Calu3 (cell line): ENCODE measurements at regions not wholly inside any gene's neighbourhood (a gene's known extent, or its start where the extent isn't known, plus 50 kb on each side); places are given as distances from the start of the nearest gene placed in this dataset.

ENCODE experiments used
- BruUV-seq: library from RNA; stranded (reverse); fragments of 400-500 nt; replicated peaks from 2 replicates; lab custom pipeline; 2021; lab: Mats Ljungman, UMichigan
- CTCF ChIA-PET: fragments of 300-600 bp; sonication (Branson Sonifier 250); formaldehyde crosslinking; loops from one replicate; lab custom pipeline; 2022; ENCODE audit warnings: antibody characterized with exemption; lab: Charles Lee
- DNase-seq: peaks from one replicate; pipeline ENCODE4 v3.0.0; 2022
- H3K27ac Mint-ChIP-seq: one replicate; pipeline ENCODE4 v1.8.0; 2022; ENCODE audit warnings: mixed read lengths; ENCODE audit not compliant: unreplicated experiment
- H3K27me3 Mint-ChIP-seq: one replicate; pipeline ENCODE4 v1.8.0; 2022; ENCODE audit warnings: mixed read lengths; ENCODE audit not compliant: unreplicated experiment
- H3K36me3 Mint-ChIP-seq: one replicate; pipeline ENCODE4 v1.8.0; 2022; ENCODE audit warnings: mild to moderate bottlenecking, moderate library complexity, mixed read lengths; ENCODE audit not compliant: insufficient read depth, unreplicated experiment
- H3K4me1 Mint-ChIP-seq: one replicate; pipeline ENCODE4 v1.8.0; 2022; ENCODE audit warnings: mild to moderate bottlenecking, low read depth, mixed read lengths; ENCODE audit not compliant: unreplicated experiment
- H3K4me3 Mint-ChIP-seq: one replicate; pipeline ENCODE4 v1.8.0; 2022; ENCODE audit warnings: mild to moderate bottlenecking, low read depth, moderate library complexity, mixed read lengths; ENCODE audit not compliant: unreplicated experiment
- H3K9me3 Mint-ChIP-seq: one replicate; pipeline ENCODE4 v1.8.0; 2022; ENCODE audit warnings: low read depth, mixed read lengths; ENCODE audit not compliant: unreplicated experiment
- intact Hi-C: fragments of 100-400 bp; cut with micrococcal nuclease; formaldehyde crosslinking; loops from one replicate; pipeline ENCODE4 v1.10.0; 2022; ENCODE audit not compliant: unreplicated experiment
- TF ChIP-seq, protein P1 (sequence below): fragments of 200-600 bp; IDR thresholded peaks from one replicate; pipeline ENCODE4 v1.8.0; 2022; ENCODE audit warnings: antibody characterized with exemption; ENCODE audit not compliant: unreplicated experiment

DNA sequence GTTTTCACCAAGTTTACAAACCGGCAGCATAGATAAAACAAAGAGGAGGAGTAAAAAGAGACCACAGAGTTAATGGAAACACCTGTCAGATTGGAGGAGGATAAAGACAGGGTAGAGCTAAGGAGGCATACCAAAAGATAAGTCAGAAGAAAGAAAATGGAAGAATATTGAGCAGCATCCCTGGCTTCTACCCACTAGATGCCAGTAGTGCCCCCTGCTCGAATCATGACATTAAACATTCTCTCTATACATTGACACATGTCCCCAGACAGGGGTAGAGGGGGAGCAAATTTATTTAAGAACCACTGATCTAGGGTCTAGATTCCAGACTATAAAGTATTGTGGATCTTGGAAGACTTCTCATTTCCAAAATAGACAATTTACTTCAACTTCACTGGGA is 159.8 kb upstream of the ETAA1 start:
- intact Hi-C loops, result loop anchor here (2.0 to 10.0 kb wide), 3 partner anchors 86 to 608 kb away; no protein-coding TSS in a partner anchor
- no peaks in the 10 kb centered on the region for H3K27me3 Mint-ChIP-seq
- H3K36me3 Mint-ChIP-seq, result no peaks in the 10 kb centered on the region
- CTCF ChIA-PET, result interaction anchor here (0.7 to 2.0 kb wide), 3 partner anchors 37 to 414 kb away, joined by 3 to 7 read pairs (median 5); no protein-coding TSS in a partner anchor
- H3K4me3 Mint-ChIP-seq, result no peak overlapping the region
- peaks cover 33% of the 10 kb centered on the region for H3K4me1 Mint-ChIP-seq
- BruUV-seq, result no TSS peak
- peak overlapping the region; percentile 13 for H3K27ac Mint-ChIP-seq
- no peak for DNase-seq
- no peaks in the 10 kb centered on the region for H3K9me3 Mint-ChIP-seq
- TF ChIP-seq, protein P1, sequence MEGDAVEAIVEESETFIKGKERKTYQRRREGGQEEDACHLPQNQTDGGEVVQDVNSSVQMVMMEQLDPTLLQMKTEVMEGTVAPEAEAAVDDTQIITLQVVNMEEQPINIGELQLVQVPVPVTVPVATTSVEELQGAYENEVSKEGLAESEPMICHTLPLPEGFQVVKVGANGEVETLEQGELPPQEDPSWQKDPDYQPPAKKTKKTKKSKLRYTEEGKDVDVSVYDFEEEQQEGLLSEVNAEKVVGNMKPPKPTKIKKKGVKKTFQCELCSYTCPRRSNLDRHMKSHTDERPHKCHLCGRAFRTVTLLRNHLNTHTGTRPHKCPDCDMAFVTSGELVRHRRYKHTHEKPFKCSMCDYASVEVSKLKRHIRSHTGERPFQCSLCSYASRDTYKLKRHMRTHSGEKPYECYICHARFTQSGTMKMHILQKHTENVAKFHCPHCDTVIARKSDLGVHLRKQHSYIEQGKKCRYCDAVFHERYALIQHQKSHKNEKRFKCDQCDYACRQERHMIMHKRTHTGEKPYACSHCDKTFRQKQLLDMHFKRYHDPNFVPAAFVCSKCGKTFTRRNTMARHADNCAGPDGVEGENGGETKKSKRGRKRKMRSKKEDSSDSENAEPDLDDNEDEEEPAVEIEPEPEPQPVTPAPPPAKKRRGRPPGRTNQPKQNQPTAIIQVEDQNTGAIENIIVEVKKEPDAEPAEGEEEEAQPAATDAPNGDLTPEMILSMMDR, result no peak

DNA sequence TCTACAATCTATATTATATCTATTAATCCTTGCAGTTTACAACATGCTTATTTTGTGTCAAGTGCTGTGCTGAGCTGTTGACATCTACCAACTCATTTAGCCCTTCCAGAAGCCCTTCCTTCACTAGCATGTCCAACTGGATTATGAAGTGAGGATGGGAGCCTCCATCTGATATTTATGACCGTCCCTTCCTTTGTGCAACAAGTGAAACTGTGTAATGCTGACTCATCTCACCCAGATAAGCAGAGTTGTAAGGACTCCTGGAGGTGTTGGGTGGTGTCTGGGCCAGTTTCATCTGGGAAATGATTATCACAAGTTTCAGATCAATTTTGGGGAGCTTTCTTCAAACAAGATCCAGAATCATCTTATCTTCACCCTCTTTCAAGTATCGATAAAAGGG is 156.6 kb upstream of the ETAA1 start:
- CTCF ChIA-PET, result no interaction called here
- Mint-ChIP-seq H3K4me1 (peaks cover 21% of the 10 kb centered on the region), H3K9me3 (no peaks in the 10 kb centered on the region), H3K27me3 (no peaks in the 10 kb centered on the region), H3K27ac (no peak overlapping the region), H3K4me3 (no peak overlapping the region), H3K36me3 (no peaks in the 10 kb centered on the region)
- intact Hi-C loops, result no loop called here
- BruUV-seq, result no TSS peak
- no peak for DNase-seq
- TF ChIP-seq, protein P1, result no peak

DNA sequence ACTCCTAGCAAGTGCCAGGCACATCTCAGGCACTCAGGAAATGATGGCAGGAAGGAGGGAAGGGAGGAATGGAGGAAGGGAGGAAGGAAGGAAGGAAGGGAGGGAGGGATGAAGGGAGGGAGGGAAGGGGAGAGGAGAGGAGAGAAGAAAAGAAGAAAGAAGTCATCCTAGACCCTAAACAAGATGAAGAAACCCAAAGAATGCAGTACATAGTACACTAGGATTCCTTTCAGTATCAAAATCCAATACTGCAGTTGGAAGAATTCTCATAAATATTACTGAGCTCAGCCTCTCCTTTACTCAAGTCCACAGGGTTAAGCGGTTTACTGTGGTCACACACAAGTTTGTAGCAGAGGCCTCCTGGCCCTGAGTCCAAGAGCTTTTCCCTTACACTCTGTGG is 155.7 kb upstream of the ETAA1 start:
- CTCF ChIA-PET, result no interaction called here
- H3K27ac Mint-ChIP-seq, result no peak overlapping the region

DNA sequence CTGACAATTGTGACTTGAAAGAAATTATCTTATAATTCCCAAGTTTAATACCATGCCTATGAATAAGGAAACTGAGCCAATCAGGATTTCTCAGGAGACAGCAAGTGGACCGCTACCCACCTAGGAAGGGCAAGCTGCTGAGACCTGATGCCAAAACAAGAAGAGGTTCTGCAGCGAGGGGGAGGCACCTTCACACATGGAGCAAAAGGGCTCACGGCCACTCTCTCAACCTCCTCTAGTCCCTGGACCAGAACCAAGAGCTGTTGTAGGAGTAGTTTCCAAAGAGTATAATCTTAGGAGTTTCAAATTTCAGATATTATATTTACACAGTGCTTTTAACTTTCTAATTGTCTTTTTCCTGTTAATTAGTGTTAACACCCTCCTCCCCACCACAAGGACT is 154.7 kb upstream of the ETAA1 start:
- no peaks in the 10 kb centered on the region for H3K9me3 Mint-ChIP-seq
- H3K36me3 Mint-ChIP-seq, result no peaks in the 10 kb centered on the region
- no peak for DNase-seq
- H3K4me1 Mint-ChIP-seq, result peaks cover 13% of the 10 kb centered on the region
- no peak overlapping the region for H3K4me3 Mint-ChIP-seq
- BruUV-seq, result no TSS peak
- H3K27me3 Mint-ChIP-seq, result no peaks in the 10 kb centered on the region
- H3K27ac Mint-ChIP-seq, result no peak overlapping the region
- TF ChIP-seq, protein P1, result no peak
- intact Hi-C loops, result no loop called here
- CTCF ChIA-PET, result no interaction called here

More for the DNA sequence above, 155.7 kb upstream of the ETAA1 start:
- no peak for DNase-seq
- no TSS peak for BruUV-seq
- intact Hi-C loops, result no loop called here
- TF ChIP-seq, protein P1, result no peak
- H3K36me3 Mint-ChIP-seq, result no peaks in the 10 kb centered on the region
- H3K4me3 Mint-ChIP-seq, result no peak overlapping the region
- H3K4me1 Mint-ChIP-seq, result peaks cover 21% of the 10 kb centered on the region
- H3K27me3 Mint-ChIP-seq, result no peaks in the 10 kb centered on the region
- no peaks in the 10 kb centered on the region for H3K9me3 Mint-ChIP-seq
